ENCODE measurements at regions not wholly inside any gene's neighbourhood (a gene's known extent, or its start where the extent isn't known, plus 50 kb on each side); places are given as distances from the start of the nearest gene placed in this dataset.
A peak's percentile ranks its signal among the peaks of the same experiment; 100 is the strongest.
"Not testable (repeated sequence)": the region's sequence is repeated elsewhere in the genome, so short reads cannot be mapped to it uniquely, and the experiment has no call there.

DNA sequence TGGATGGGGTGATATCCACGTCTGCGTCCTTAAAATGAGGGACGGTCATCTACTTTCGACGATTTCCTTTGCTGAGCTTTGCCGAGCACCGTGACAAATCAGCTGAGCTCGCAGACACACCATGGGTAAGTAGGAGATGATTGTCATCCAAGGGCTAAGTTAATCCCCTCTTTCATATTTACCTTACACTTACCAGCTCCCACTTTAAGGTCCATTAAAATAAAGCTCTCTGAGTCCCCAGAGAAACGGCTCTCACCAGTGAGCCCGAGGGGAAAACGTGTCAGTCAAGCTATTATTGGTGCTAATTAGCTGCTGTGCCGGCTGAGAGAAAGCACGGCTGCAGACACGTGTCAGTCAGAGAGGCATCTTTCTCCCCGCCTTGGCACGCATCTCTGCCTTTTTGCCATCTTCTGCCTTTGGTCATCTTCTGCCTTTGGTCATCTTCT lies 72.2 kb downstream of the CRLF2 start:
- Mint-ChIP-seq H3K27me3 (peaks cover 0 to 3% (median 0%) of the 10 kb centered on the region in 5 donors), H3K4me1 (no peaks in the 10 kb centered on the region), H3K4me3 (no peak overlapping the region), H3K36me3 (no peaks in the 10 kb centered on the region), H3K9me3 (peaks cover 0 to 4% (median 0%) of the 10 kb centered on the region in 9 donors), H3K27ac (no peak overlapping the region)
- ATAC-seq, result no peak
- POLR2A ChIA-PET, result no interaction called here
- no peak for DNase-seq

DNA sequence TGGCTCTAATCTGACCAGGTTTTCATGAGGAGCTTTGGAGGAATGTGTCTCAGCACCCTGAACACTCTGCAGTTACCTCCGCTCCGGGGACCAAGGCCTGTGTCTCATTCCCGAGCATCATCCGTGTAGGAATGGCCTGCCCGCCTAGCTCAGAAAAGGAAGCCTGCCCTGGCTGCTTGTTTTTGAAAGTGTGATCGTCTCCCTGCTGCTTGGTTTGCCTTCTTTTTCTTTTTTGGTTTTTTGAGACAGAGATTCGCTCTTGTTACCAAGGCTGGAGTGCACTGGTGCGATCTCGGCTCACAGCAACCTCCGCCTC lies 73.3 kb downstream of the CRLF2 start:
- ATAC-seq (no peak), DNase-seq (no peak)
- POLR2A ChIA-PET, result no interaction called here
- Mint-ChIP-seq H3K27ac (no peak overlapping the region), H3K27me3 (peaks cover 0 to 3% (median 0%) of the 10 kb centered on the region in 5 donors), H3K36me3 (no peaks in the 10 kb centered on the region), H3K9me3 (peaks cover 0 to 4% (median 0%) of the 10 kb centered on the region in 9 donors), H3K4me3 (no peak overlapping the region), H3K4me1 (no peaks in the 10 kb centered on the region)

DNA sequence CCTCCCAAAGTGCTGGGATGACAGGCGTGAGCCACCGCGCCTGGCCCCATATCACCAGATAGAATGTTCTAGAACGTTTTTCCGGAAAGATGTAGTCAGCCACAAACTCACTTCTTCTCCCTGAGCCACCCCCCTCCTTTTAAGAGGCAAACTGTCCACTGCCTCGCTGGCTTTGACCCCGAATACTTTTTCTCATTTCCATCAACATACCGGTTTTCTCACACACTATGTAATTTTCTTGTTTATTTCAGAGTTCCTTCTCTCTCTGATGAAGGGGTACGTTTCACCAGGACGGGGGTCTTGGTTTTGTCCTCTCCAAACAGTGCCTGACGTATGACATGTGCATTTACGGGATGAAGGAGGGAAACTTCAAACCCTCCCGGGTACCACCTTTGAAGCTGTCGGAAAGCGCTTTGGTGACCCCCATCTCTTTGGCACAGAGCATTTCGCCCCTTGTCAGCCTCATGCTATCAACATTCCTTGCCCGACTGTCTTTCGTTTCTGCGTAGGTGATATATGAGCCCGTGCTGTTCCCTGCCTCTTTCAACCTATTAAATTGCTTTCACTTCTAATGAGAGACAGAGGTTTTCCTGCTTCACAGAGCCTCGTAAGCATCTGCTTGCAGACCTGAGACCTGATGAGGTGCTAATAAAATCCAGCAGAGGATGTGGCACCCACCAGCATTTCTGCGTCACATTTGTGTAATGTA lies 73.8 kb downstream of the CRLF2 start:
- Mint-ChIP-seq H3K27ac (no peak overlapping the region), H3K4me3 (no peak overlapping the region), H3K27me3 (peaks cover 0 to 3% (median 0%) of the 10 kb centered on the region in 5 donors), H3K36me3 (no peaks in the 10 kb centered on the region), H3K9me3 (peaks cover 0 to 4% (median 0%) of the 10 kb centered on the region in 9 donors), H3K4me1 (no peaks in the 10 kb centered on the region)
- POLR2A ChIA-PET, result no interaction called here
- DNase-seq (no peak), ATAC-seq (no peak)

DNA sequence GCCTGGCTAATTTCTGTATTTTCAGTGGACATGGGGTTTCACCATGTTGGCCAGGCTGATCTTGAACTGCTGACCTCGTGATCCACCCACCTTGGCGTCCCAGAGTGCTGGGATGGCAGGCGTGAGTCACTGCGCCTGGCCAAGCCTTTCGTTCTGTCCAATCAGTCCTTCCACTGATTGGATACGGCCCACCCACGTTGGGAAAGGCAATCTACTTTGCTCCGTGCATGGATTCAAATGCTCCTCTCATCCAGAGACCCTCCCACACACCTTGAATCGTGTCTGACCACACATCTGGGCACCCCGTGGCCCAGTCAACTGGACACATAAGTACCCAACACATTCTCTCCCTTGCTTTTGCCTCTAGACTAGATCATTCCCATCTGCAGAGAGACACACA lies 74.9 kb downstream of the CRLF2 start:
- DNase-seq (no peak), ATAC-seq (no peak)
- H3K27me3 Mint-ChIP-seq, result peaks cover 0 to 3% (median 0%) of the 10 kb centered on the region in 5 donors
- no peaks in the 10 kb centered on the region for H3K4me1 Mint-ChIP-seq
- H3K4me3 Mint-ChIP-seq, result no peak overlapping the region
- H3K27ac Mint-ChIP-seq, result no peak overlapping the region
- H3K9me3 Mint-ChIP-seq, result peaks cover 0 to 4% (median 0%) of the 10 kb centered on the region in 9 donors
- POLR2A ChIA-PET, result no interaction called here
- no peaks in the 10 kb centered on the region for H3K36me3 Mint-ChIP-seq

DNA sequence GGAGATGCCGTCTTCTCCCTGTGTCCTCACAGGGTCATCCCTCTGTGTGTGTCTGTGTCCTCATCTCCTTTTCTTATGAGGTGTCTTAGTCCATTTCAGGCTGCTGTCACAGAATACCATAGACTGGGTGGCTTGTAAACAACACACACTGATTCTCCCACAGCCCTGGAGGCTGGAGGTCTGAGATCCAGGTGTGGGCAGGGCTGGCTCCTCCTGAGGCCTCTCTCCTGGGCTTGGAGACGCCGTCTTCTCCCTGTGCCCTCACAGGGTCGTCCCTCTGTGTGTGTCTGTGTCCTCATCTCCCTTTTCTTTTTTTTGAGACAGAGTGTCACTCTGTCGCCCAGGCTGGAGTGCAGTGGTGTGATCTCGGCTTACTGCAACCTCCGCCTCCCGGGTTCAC lies 75.9 kb downstream of the CRLF2 start:
- H3K27ac Mint-ChIP-seq, result peak overlapping the region in 1 of 10 donors; percentile 14
- H3K27me3 Mint-ChIP-seq, POLR2A ChIA-PET, ATAC-seq, DNase-seq, H3K4me1 Mint-ChIP-seq, H3K36me3 Mint-ChIP-seq, H3K4me3 Mint-ChIP-seq, H3K9me3 Mint-ChIP-seq: not testable (repeated sequence)

DNA sequence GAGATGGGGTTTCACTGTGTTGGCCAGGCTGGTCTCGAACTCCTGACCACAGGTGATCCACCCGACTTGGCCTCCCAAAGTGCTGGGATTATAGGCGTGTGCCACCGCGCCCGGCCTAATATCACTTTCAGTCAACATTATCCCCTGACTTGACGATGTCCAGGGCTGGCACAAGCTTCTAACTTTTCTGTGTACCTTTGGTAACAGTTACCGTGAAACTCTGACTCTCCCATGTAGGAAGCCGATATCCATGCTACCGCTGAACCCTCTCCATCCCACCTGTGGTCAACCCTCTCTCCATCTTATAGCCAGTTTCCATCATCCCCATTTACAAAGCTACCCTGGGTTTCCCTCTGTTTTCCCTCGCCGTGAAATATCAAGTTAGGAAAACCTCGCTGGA lies 77.5 kb downstream of the CRLF2 start:
- Mint-ChIP-seq H3K27me3 (peaks cover 0 to 3% (median 0%) of the 10 kb centered on the region in 5 donors), H3K9me3 (peaks cover 0 to 4% (median 0%) of the 10 kb centered on the region in 9 donors), H3K36me3 (no peaks in the 10 kb centered on the region), H3K4me3 (no peak overlapping the region), H3K4me1 (no peaks in the 10 kb centered on the region), H3K27ac (no peak overlapping the region)
- POLR2A ChIA-PET, result no interaction called here
- no peak for ATAC-seq
- no peak for DNase-seq

DNA sequence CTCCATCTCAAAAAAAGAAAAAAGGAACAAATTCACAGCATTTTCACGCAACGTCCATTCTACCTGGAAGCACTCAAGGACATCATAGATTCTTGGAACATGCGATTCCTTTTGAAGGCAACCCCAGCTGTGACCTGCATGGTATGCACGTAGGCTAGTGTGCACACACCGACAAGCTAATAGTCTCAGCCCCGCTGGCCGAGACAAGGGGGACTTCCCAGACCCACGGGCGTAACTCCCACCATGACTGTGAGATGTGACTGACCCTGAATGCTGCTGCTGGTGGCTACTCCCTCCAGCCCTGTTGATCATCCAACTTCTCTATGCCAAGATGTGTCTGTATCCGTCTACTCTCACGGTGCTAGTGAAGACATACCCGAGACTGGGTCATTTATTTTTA lies 78.3 kb downstream of the CRLF2 start:
- Mint-ChIP-seq H3K4me3 (no peak overlapping the region), H3K4me1 (no peaks in the 10 kb centered on the region), H3K9me3 (peaks cover 0 to 4% (median 0%) of the 10 kb centered on the region in 9 donors), H3K27me3 (no peaks in the 10 kb centered on the region), H3K36me3 (no peaks in the 10 kb centered on the region), H3K27ac (no peak overlapping the region)
- DNase-seq (no peak), ATAC-seq (no peak)
- POLR2A ChIA-PET, result no interaction called here

DNA sequence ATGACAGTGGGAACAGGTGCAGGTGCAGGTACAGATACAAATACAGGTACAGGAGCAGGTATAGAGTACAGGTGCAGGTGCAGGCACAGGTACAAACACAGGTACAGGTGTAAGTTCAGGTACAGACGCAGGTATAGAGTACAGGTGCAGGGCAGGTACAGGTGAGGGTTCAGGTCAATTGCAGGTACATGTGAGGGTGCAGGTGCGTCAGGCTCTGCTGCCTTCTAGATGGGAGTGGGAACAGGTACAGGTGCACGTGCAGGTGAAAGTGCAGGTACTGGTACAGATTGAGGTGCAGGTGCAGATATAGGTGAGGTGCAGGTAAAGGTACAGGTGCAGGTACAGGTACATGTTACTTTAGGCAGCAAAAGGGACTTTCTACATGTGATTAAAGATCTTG lies 85.7 kb downstream of the CRLF2 start:
- DNase-seq (no peak), ATAC-seq (no peak)
- H3K4me1 Mint-ChIP-seq, result peaks cover 0 to 8% (median 0%) of the 10 kb centered on the region in 4 donors
- H3K36me3 Mint-ChIP-seq, result peaks cover 0 to 4% (median 0%) of the 10 kb centered on the region in 3 donors
- no peak overlapping the region for H3K4me3 Mint-ChIP-seq
- H3K27ac Mint-ChIP-seq, result peak overlapping the region in 1 of 10 donors; percentile 50
- POLR2A ChIA-PET, result no interaction called here
- peaks cover 19 to 46% (median 38%) of the 10 kb centered on the region in 5 donors for H3K27me3 Mint-ChIP-seq
- peaks cover 0 to under 1% (median 0%) of the 10 kb centered on the region in 9 donors for H3K9me3 Mint-ChIP-seq

DNA sequence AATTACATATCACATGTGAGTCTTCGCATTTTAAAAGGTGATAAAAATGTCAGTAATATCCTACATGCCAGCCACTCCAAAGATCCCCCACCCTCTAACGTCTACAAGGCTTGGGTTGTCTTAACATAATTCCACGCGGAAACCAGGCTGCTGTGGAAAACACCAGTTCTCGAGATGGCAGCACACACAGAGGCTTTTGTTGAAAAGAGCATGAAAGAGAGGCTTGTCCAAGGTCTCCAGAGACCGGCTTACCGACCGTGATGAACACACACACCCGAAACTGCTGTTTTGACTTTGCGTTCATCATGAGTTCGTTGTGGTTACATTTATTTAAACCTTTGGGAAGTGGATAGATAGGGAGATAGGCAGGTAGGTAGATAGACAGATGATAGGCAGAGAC lies 87.9 kb downstream of the CRLF2 start:
- H3K9me3 Mint-ChIP-seq, result no peaks in the 10 kb centered on the region
- peaks cover 0 to 4% (median 0%) of the 10 kb centered on the region in 3 donors for H3K36me3 Mint-ChIP-seq

DNA sequence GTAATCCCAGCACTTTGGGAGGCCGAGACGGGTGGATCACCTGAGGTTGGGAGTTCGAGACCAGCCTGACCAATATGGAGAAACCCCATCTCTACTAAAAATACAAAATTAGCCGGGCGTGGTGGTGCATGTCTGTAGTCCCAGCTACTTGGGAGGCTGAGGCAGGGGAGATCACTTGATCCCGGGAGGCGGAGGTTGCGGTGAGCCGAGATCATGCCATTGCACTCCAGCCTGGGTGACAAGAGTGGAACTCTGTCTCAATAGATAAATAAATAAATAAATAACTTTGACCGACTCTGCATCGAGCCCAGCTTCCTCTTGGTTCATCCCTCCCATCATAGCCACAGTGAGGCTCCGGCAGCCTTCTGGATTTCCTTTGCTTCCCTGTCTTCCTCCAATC lies 89.6 kb downstream of the CRLF2 start:
- POLR2A ChIA-PET, H3K9me3 Mint-ChIP-seq, H3K4me1 Mint-ChIP-seq, H3K27ac Mint-ChIP-seq, DNase-seq, H3K36me3 Mint-ChIP-seq, ATAC-seq: not testable (repeated sequence)
- Mint-ChIP-seq H3K27me3 (peaks cover 19 to 54% (median 43%) of the 10 kb centered on the region in 5 donors), H3K4me3 (peak overlapping the region in 1 of 10 donors; percentile 32)

More for the DNA sequence above, 87.9 kb downstream of the CRLF2 start:
- ATAC-seq (no peak), DNase-seq (no peak)
- Mint-ChIP-seq H3K27ac (no peak overlapping the region), H3K4me1 (peaks cover 0 to 8% (median 0%) of the 10 kb centered on the region in 4 donors), H3K27me3 (peaks cover 19 to 53% (median 38%) of the 10 kb centered on the region in 5 donors), H3K4me3 (no peak overlapping the region)
- POLR2A ChIA-PET, result no interaction called here

DNA sequence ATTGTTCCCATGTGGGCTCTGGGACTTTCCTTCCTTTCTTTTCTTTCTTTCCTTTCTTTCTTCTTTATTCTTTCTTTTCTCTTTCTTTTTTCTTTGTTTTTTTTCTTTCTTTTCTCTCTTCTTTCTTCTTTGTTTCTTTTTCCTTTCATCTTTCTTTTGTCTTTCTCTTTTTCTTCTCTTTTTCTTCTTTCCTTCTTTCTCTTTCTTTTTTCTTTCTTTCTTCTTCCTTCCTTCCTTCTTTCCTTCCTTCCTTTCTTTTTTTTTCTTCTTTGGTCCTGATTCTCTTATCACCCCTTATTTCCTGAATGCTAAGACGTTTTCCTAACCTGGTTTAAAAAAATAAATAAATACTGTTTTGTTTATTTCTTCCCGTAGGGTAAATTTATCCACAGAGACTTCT lies 93.2 kb downstream of the CRLF2 start:
- ATAC-seq, result no peak
- H3K36me3 Mint-ChIP-seq, result peaks cover 0 to 4% (median 0%) of the 10 kb centered on the region in 3 donors
- peaks cover 0 to 2% (median 0%) of the 10 kb centered on the region in 9 donors for H3K9me3 Mint-ChIP-seq
- no peak overlapping the region for H3K27ac Mint-ChIP-seq
- peaks cover 0 to 2% (median 0%) of the 10 kb centered on the region in 4 donors for H3K4me1 Mint-ChIP-seq
- POLR2A ChIA-PET, result no interaction called here
- no peak overlapping the region for H3K4me3 Mint-ChIP-seq
- DNase-seq, result no peak
- H3K27me3 Mint-ChIP-seq, result peaks cover 11 to 43% (median 39%) of the 10 kb centered on the region in 5 donors

DNA sequence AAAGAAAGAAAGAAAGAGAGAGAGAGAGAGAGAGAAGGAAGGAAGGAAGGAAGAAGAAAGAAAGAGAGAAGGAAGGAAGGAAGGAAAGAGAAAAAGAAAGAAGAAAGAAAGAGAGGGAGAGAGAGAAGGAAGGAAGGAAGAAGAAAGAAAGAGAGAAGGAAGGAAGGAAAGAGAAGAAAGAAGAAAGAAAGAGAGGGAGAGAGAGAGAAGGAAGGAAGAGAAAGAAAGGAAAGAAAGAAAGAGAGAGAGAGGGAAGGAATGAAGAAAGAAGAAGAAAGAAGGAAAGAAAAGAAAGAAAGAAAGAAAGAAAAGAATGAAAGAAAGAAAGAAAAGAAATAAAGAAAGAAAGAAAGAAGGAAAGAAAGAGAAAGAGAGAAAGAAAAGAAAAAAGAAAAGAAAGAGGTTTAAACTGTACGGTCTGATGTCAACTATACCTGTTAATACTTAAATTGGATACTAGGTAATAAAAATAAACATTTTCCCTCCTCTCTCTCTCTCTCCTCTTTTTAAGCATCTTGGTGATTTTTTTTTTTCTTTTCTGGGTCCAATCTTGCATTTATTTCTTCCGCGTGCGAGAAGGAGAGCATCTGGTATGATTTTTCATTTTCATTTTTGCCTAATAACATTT lies 93.8 kb downstream of the CRLF2 start:
- Mint-ChIP-seq H3K27me3 (peaks cover 8 to 42% (median 34%) of the 10 kb centered on the region in 5 donors), H3K9me3 (peaks cover 0 to 2% (median 0%) of the 10 kb centered on the region in 9 donors), H3K4me3 (no peak overlapping the region), H3K36me3 (peaks cover 0 to 4% (median 0%) of the 10 kb centered on the region in 3 donors), H3K27ac (peak overlapping the region in 2 of 10 donors; percentile 37 to 61), H3K4me1 (peaks cover 0 to 2% (median 0%) of the 10 kb centered on the region in 4 donors)
- DNase-seq (no peak), ATAC-seq (no peak)
- POLR2A ChIA-PET, result no interaction called here

DNA sequence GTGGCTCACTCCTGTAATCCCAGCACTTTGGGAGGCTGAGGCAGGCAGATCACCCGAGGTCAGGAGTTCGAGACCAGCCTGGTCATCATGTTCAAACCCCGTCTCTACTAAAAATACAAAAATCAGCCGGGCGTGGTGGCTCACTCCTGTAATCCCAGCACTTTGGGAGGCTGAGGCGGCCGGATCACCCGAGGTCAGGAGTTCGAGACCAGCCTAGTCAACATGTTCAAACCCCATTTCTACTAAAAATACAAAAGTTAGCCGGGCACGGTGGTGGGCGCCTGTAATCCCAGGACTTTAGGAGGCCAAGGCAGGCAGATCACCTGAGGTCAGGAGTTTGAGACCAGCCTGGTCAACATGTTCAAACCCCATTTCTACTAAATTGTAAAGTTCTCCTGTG lies 97.0 kb downstream of the CRLF2 start:
- H3K27ac Mint-ChIP-seq, DNase-seq, H3K9me3 Mint-ChIP-seq, H3K36me3 Mint-ChIP-seq, ATAC-seq, H3K4me3 Mint-ChIP-seq, POLR2A ChIA-PET: not testable (repeated sequence)
- H3K4me1 Mint-ChIP-seq, result peaks cover 9 to 20% (median 17%) of the 10 kb centered on the region in 4 donors
- peaks cover 14 to 42% (median 29%) of the 10 kb centered on the region in 5 donors for H3K27me3 Mint-ChIP-seq
